ENCODE measurements at regions not wholly inside any gene's neighbourhood (a gene's known extent, or its start where the extent isn't known, plus 50 kb on each side); places are given as distances from the start of the nearest gene placed in this dataset.

- peaks cover 16% of the 10 kb centered on the region for H3K4me1 Mint-ChIP-seq
- peaks cover 38% of the 10 kb centered on the region for H3K27me3 Mint-ChIP-seq
- CTCF ChIA-PET: interaction anchor here (0.7 to 9.7 kb wide), 3 partner anchors 62 to 143 kb away, joined by 3 to 160 read pairs (median 4); no protein-coding TSS in a partner anchor
- no peaks in the 10 kb centered on the region for H3K36me3 Mint-ChIP-seq
- no peak overlapping the region for H3K27ac Mint-ChIP-seq
- H3K4me3 Mint-ChIP-seq: no peak overlapping the region
- H3K9me3 Mint-ChIP-seq: no peaks in the 10 kb centered on the region
- no peak for DNase-seq
Observed at GRCh38 chr1:117678246-117678977, 72.6 kb downstream of the TENT5C start.

- peaks cover 40% of the 10 kb centered on the region for H3K27me3 Mint-ChIP-seq
- no peak overlapping the region for H3K27ac Mint-ChIP-seq
- CTCF ChIA-PET: interaction anchor here (1.1 kb wide), 1 partner anchor 74 kb away, joined by 3 read pairs; no protein-coding TSS in a partner anchor
- DNase-seq: no peak
- peaks cover 10% of the 10 kb centered on the region for H3K4me1 Mint-ChIP-seq
- no peaks in the 10 kb centered on the region for H3K36me3 Mint-ChIP-seq
- H3K9me3 Mint-ChIP-seq: no peaks in the 10 kb centered on the region
- no peak overlapping the region for H3K4me3 Mint-ChIP-seq
Observed at GRCh38 chr1:117679299-117679698, 73.5 kb downstream of the TENT5C start.

DNA sequence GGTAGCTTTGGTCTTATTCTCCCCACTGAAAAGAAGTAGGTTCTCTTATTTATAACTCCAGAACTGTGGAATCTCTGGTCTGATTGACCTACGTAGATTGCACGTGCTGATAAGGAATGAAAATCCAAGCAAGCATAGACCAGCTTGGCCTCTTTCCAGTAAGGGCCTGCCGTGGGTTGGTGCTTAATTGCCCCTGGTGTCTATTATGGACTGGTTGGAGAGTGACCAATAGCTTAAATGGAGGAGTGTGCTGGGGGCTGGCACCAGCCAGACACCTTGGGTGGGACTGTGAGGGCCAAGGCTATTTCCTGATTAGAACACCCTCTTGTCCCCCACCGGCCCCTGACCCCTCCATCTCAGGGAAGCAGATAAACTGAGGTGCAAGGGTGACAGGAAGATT is 74.0 kb downstream of the TENT5C start:
- peaks cover 5% of the 10 kb centered on the region for H3K4me1 Mint-ChIP-seq
- CTCF ChIA-PET: interaction anchor here (1.1 to 1.2 kb wide), 2 partner anchors 74 to 145 kb away, joined by 3 to 4 read pairs; no protein-coding TSS in a partner anchor
- no peak overlapping the region for H3K4me3 Mint-ChIP-seq
- H3K9me3 Mint-ChIP-seq: no peaks in the 10 kb centered on the region
- DNase-seq: no peak
- no peak overlapping the region for H3K27ac Mint-ChIP-seq
- peaks cover 36% of the 10 kb centered on the region for H3K27me3 Mint-ChIP-seq
- H3K36me3 Mint-ChIP-seq: no peaks in the 10 kb centered on the region

DNA sequence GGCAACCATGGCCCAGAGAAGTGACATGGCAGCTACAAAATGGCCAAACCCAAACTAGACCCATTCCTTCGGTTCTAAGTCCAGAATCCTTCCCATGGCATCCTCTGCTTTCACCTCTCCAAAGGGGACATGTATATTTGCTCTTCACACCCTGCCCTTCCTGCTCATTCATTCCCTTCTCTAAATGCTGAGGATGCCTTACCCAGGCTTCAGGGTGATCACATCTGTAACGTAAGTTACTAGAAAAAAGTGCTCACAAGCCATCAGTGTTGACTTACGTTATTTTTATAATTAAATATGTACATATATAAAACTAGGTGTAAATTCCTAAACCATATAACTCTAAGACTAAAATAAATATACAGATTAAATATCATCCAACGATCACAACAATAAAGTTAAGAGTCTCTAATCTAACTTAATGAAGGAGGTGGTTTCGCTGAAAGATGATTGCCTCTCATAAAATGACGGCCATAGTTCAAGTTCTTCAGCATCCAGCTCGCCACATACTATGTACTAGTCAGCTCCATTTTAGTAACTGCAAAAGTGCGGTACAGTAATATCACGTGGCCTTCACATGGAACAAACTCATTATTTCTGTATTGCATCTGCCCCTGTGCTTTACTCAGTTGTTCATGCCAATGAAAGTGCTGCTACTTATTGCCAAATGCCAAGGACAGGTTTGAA is 74.6 kb downstream of the TENT5C start:
- Mint-ChIP-seq H3K27ac (no peak overlapping the region), H3K4me1 (peaks cover 5% of the 10 kb centered on the region), H3K36me3 (no peaks in the 10 kb centered on the region), H3K9me3 (no peaks in the 10 kb centered on the region), H3K4me3 (no peak overlapping the region), H3K27me3 (peaks cover 39% of the 10 kb centered on the region)
- CTCF ChIA-PET: interaction anchor here (1.1 to 1.2 kb wide), 2 partner anchors 73 to 145 kb away, joined by 3 to 4 read pairs; no protein-coding TSS in a partner anchor
- no peak for DNase-seq

GRCh38 chr1:117681093-117681900 is 75.4 kb downstream of the TENT5C start:
- peaks cover 39% of the 10 kb centered on the region for H3K27me3 Mint-ChIP-seq
- CTCF ChIA-PET: interaction anchor here (0.6 to 2.2 kb wide), 2 partner anchors 73 to 146 kb away, joined by 3 to 15 read pairs; no protein-coding TSS in a partner anchor

GRCh38 chr1:117681901-117682250 is 76.0 kb downstream of the TENT5C start:
- H3K36me3 Mint-ChIP-seq: no peaks in the 10 kb centered on the region
- peaks cover 42% of the 10 kb centered on the region for H3K27me3 Mint-ChIP-seq
- no peaks in the 10 kb centered on the region for H3K9me3 Mint-ChIP-seq
- H3K4me1 Mint-ChIP-seq: peaks cover 3% of the 10 kb centered on the region
- no peak for DNase-seq
- no peak overlapping the region for H3K4me3 Mint-ChIP-seq
- H3K27ac Mint-ChIP-seq: no peak overlapping the region
- CTCF ChIA-PET: interaction anchor here (0.6 to 2.2 kb wide), 4 partner anchors 18 to 147 kb away, joined by 3 to 15 read pairs (median 4); no protein-coding TSS in a partner anchor

More at GRCh38 chr1:117681093-117681900, 75.4 kb downstream of the TENT5C start:
- DNase-seq: no peak
- no peaks in the 10 kb centered on the region for H3K9me3 Mint-ChIP-seq
- H3K36me3 Mint-ChIP-seq: no peaks in the 10 kb centered on the region
- H3K27ac Mint-ChIP-seq: no peak overlapping the region
- no peak overlapping the region for H3K4me3 Mint-ChIP-seq
- peaks cover 5% of the 10 kb centered on the region for H3K4me1 Mint-ChIP-seq

GRCh38 chr1:117682372-117682771 is 76.5 kb downstream of the TENT5C start:
- no peaks in the 10 kb centered on the region for H3K9me3 Mint-ChIP-seq
- no peak overlapping the region for H3K27ac Mint-ChIP-seq
- DNase-seq: no peak
- CTCF ChIA-PET: interaction anchor here (0.7 to 2.2 kb wide), 3 partner anchors 18 to 147 kb away, joined by 3 to 15 read pairs (median 4); no protein-coding TSS in a partner anchor
- H3K27me3 Mint-ChIP-seq: peaks cover 43% of the 10 kb centered on the region
- no peak overlapping the region for H3K4me3 Mint-ChIP-seq
- H3K36me3 Mint-ChIP-seq: no peaks in the 10 kb centered on the region
- H3K4me1 Mint-ChIP-seq: peaks cover 3% of the 10 kb centered on the region

- no peaks in the 10 kb centered on the region for H3K36me3 Mint-ChIP-seq
- H3K27ac Mint-ChIP-seq: no peak overlapping the region
- no peaks in the 10 kb centered on the region for H3K9me3 Mint-ChIP-seq
- H3K27me3 Mint-ChIP-seq: peaks cover 39% of the 10 kb centered on the region
- H3K4me1 Mint-ChIP-seq: peaks cover 3% of the 10 kb centered on the region
- H3K4me3 Mint-ChIP-seq: no peak overlapping the region
- DNase-seq: no peak
- CTCF ChIA-PET: no interaction called here
Observed at GRCh38 chr1:117683571-117684285, 77.9 kb downstream of the TENT5C start.

GRCh38 chr1:117685936-117686806 is 80.3 kb downstream of the TENT5C start:
- Mint-ChIP-seq H3K4me1 (peaks cover 3% of the 10 kb centered on the region), H3K36me3 (no peaks in the 10 kb centered on the region), H3K27ac (no peak overlapping the region), H3K9me3 (no peaks in the 10 kb centered on the region), H3K4me3 (no peak overlapping the region), H3K27me3 (peaks cover 52% of the 10 kb centered on the region)
- DNase-seq: no peak
- CTCF ChIA-PET: interaction anchor here (1.0 to 2.0 kb wide), 4 partner anchors 9 to 152 kb away, joined by 3 to 6 read pairs (median 5); no protein-coding TSS in a partner anchor

DNA sequence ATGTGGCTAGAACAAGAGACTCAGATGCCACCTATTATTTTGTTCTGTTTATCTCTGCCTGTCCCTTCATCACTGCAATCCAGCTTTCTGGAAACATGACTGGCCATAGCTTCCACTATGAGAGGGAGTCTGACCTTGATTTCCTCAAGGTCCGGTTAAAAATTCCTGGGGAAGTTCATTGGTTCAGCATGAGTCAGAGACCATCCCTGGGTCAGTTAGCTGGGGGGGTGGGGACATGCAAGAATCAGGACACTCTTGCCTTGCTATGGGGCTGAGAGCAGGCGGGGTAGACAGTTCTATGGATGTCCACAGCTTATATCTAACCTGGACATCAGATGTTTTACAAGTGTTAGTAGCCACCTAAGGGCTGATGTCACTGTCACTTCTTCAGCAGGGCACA is 81.1 kb downstream of the TENT5C start:
- CTCF ChIA-PET: interaction anchor here (1.0 to 2.0 kb wide), 3 partner anchors 10 to 153 kb away, joined by 3 to 6 read pairs (median 6); no protein-coding TSS in a partner anchor
- H3K9me3 Mint-ChIP-seq: no peaks in the 10 kb centered on the region

GRCh38 chr1:117689997-117690625 is 84.3 kb downstream of the TENT5C start:
- Mint-ChIP-seq H3K4me1 (peaks cover 26% of the 10 kb centered on the region), H3K27me3 (peaks cover 58% of the 10 kb centered on the region), H3K4me3 (no peak overlapping the region), H3K27ac (no peak overlapping the region), H3K36me3 (no peaks in the 10 kb centered on the region), H3K9me3 (no peaks in the 10 kb centered on the region)
- CTCF ChIA-PET: interaction anchor here (0.7 to 1.9 kb wide), 4 partner anchors 15 to 68 kb away, joined by 3 to 7 read pairs (median 4); no protein-coding TSS in a partner anchor
- no peak for DNase-seq

More for the DNA sequence above, 81.1 kb downstream of the TENT5C start:
- no peaks in the 10 kb centered on the region for H3K36me3 Mint-ChIP-seq
- H3K4me1 Mint-ChIP-seq: peaks cover under 1% of the 10 kb centered on the region
- H3K4me3 Mint-ChIP-seq: no peak overlapping the region
- no peak overlapping the region for H3K27ac Mint-ChIP-seq
- peaks cover 54% of the 10 kb centered on the region for H3K27me3 Mint-ChIP-seq
- no peak for DNase-seq

- H3K36me3 Mint-ChIP-seq: no peaks in the 10 kb centered on the region
- CTCF ChIA-PET: no interaction called here
- peaks cover 55% of the 10 kb centered on the region for H3K27me3 Mint-ChIP-seq
- peaks cover 33% of the 10 kb centered on the region for H3K4me1 Mint-ChIP-seq
- no peak overlapping the region for H3K27ac Mint-ChIP-seq
- no peak overlapping the region for H3K4me3 Mint-ChIP-seq
- H3K9me3 Mint-ChIP-seq: no peaks in the 10 kb centered on the region
- no peak for DNase-seq
Observed at GRCh38 chr1:117691942-117692341, 86.1 kb downstream of the TENT5C start.
